ENCODE measurements at regions not wholly inside any gene's neighbourhood (a gene's known extent, or its start where the extent isn't known, plus 50 kb on each side); places are given as distances from the start of the nearest gene placed in this dataset.

DNA sequence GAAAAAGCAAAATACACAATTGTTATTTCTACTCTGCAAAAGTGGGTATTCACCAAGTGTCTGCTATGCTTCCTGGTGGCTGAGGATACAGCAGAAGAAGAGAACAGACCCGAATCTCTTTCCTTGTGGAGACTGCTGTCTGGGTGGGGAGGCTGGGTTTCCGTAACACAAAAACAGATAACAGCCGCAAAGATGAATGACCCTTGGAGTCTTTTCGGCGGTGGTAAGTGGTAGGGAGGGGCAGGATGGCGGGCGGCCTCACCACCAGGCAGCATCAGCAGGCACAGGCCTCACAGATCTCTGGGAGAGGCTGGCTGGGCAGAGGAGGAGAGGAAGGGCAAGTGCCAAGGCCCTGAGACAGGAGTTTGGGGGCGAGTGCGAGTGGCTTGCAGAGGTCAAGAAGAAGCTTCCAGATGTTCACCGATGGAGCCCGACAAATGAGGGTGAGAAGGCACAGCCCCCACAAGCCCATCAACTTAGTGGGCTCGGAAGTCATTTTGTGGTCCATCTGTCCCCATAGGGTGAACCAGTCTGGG is 164.2 kb downstream of the RHOU start:
- DNase-seq: no peak

DNA sequence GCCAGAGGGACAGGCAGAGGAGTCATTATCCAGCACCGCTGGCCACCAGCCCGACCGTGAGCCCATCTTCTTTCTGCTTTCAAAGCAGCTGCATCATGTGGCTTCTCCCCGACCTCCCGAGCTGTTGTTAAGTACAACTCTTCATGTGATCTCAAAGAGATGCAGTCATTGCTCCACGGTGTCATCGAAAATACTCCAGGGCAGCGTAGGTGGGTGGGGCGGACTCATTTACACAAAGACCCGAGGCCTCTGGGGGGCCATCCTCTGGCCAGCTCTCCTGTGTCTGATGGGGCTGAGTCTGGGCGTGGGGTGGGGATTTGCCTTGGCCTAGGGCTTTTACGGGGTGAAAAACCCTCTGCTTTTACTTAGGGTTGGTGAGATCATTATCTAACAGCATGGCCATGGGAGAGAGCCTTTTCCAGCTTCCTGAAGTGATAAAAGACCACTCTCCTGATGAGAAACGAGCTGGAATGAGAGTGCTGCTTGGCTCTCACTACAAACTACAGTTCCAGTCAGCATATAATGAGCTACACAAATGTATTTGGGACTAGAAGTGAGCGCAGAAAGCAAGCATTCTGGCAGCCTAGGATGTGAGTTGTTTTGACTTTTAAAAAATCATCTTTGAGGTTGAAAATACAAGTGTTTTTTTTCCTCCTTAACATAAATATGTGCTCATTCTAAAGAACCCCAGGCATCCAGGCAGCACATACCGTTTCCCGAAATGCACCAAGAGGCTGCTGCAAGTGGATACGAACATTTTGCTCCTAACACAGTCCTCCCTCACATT is 165.0 kb downstream of the RHOU start:
- no peak for DNase-seq

DNA sequence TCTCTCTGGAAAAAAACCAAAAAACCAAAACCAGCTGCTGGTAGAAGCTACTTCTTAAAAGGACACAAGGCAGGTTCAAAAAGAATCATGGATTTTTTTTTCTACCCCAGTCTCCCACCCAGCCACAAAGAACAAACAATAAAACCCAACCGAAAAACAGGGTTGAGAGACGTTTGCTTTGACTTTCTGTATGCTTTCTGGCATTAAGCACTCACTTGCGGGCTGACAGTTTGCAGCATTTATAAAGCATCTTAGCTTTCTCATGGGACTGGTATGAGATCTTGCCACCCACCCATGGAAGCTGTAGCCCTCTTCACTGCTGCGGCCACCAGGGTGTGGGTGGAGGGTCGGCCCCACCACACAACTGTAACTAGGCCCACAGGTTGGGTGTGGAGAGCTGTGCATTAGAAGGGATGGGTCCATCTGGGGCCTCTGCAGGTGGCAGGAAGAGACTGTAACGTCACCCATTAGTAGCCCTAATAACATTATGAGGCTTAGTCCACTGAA is 165.7 kb downstream of the RHOU start:
- no peak for DNase-seq

DNA sequence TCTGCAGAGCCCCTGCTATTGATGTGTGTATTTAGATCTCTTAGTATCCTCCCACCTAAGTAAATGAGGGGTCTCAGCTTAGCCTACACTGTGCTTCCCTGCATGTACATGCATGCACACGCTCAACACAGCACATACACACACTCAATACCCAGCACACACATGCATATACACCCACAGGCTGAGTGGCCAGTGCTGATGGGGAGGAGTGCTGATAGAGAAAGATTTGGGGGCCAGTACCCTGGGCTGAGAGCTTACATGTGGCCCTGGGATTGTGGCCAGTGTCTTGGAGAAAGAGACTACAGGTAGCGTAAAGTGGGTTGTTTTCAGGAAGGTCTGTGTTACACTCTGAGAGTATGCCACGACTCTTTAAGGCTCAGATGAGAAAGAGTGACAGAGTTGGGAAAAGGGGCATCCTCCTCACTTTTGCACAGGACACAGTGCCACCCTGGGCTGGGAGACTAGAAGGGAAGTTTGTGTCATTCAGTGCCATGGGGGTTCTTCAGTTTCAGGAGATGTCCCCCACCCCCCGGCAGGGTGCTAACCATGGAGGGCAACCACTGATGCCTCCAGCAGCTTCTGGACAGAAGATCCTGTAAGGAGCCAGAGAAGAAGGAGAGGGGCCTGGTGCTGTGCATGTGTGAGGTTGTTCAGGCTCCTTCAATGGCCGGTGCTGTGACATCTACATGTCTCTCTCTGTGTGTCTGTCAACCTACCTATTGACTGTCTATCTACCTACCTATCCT is 166.8 kb downstream of the RHOU start:
- no peak for DNase-seq

DNA sequence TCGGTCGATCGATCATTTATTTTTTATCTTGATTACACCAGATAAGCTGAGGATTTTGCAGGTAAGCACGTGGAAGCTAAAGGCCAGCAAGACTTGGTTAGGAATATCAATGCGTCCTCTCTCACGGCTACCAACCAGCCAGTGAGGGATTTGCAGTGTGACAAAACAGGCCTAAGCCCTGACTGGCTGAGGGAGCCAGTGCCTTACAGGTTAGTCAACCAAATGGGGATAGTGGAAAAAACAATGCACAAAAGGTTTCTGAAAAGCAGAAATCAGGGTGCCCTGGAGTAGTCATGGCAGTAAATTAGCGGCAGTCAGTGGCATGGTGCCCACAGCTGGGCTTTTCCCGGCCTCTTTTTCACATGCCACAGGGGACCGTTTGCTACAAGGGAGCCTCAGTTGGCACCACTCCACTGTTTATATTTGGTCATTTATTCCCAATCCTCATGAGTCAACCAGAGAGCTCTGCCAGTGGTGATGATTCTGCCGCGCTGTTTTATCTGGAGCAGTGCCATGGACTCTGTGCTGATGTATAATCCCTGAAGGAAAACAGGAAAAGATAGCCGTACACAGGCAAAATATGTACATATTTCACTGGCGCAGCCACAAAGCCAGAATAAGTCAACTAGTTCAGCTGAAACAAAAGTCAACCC is 167.6 kb downstream of the RHOU start:
- peak; percentile 82 for DNase-seq

DNA sequence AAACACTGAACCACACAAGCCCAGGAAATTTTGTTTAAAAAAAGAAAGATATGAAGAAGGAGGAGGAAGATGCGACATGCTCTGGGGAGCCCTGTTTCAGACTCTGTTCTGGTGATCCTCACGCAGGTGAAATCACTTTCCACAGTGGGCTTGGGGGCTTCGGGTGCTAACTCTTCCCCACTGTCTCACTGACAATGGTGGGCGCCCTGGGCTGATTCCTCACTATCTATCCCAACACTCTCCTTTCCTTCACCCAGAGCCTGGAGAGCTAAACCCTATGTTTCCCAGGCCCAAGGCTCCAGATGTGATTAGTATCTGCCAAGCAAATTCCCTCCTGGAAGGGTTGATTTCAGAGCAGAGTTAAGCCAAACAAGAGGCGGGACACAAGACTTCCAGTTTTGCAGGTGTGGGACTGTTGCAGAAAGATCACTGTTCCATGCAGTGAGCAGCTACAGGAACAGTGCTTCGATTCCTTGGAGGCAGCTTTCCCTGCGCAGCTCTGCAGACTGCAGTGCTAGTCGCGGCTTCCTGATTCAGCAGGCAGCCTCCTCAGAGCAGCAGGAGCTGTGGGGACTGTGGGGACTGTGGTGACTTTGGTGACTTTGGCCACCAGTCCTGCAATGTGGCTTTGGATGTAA is 168.3 kb downstream of the RHOU start:
- no peak for DNase-seq

DNA sequence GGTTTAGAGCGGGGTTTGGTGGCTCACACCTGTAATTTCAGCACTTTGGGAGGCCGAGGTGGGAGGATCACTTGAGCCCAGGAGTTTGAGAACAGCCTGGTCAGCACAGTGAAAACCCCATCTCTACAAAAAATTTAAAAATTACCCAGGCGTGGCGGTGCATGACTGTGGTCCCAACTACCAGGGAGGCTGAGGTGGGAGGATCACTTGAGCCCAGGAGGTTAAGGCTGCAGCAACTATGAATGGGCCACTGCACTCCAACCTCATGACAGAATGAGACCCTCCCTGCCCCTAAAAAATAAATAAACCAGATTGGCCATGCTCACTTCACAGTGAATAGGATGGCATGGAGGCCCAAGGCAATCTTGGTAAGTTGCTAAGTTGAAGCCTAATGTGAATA is 168.9 kb downstream of the RHOU start:
- no peak for DNase-seq

DNA sequence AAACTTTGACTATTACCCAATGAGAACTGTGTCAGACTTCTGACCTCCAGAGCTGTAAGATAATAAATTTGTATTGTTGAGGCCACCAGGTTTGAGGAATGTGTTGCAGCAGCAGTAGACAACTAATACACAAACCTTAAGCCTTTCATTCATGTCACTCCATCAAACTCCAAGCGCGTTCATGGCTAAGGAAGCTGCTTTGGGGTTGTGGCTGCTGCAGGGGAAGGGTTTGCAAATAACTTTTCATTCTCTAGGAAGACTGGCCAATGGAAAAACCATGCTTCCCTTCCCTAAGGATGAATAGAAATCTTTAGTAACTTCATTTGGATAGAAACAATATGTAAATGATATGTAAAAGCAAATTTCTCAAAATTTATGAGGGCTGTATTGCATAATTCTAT is 170.4 kb downstream of the RHOU start:
- no peak for DNase-seq

DNA sequence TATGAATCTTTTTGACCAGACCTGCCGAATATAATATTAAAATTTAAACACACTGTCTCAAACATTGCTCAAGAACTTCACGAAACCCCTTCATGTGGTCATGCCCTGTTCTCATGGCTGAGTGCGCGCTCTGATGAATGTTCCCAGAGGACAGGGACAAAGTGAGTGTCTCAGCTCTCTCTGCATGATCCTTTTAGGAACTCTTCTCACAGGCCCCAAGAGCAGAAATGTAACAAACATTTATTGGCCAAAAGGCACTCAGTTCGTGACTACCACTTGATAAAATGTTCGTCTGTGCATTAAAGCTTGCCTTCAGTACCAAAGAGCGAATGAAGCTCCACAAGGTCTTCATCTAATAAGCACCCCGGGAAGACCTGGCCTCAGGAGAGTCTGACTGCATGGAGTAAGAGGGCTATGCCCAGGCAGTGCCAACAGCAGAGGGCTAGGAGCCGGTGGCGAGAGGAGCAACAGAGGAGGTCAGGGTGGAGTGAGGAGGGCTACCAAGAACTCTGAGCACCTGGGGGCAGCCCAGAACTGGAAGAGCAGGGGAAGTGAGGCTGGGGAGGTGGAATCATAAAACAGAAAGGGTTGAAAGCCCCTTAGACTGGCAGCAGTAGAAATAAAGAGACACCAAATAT is 171.1 kb downstream of the RHOU start:
- no peak for DNase-seq

DNA sequence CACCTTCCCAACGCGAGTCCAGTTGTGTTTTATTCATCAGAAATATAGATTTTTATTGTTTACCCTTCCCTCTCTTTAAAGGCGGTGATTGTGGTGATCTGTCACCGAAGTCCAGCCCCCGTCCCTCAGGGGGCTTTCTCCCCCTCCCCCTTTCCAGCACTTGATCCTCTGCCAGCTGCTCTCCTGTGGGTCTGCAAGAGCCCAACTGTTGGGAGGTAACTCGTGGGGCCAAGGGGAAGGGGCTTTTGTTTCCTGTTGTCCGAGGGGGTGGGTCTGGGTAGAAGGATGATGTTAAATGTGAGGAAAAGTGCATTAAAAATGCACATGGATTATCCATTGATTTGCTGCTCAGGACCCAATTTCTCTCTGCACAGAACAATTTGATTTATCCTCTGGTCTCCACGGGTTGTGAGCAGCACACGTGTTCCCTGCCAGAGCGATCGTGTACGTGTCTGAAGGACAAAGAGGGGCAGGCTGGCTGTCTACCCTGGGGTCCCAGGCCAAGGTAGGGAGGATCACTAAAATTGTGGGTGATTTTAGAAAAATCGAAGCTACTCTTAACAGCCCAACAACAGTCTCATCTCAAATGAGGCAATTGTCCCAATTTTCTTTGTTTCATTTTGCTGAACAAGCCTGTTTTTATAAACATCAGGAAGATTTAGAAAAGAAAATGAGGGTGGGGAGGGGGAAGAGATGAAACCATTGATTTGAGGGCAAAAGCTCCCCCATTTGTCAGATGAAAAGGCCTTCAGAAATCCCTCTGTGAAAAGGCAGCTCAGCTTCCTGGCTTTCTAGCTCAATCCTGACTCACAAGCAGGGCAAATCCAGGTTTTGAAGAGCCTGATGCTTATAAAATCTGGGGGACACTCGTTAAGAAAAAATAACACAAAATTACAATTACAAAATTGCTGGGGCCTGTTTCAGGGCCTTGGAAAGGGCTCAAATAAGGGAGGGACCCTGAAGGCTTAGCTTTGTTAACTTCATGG is 176.2 kb downstream of the RHOU start:
- DNase-seq: no peak

DNA sequence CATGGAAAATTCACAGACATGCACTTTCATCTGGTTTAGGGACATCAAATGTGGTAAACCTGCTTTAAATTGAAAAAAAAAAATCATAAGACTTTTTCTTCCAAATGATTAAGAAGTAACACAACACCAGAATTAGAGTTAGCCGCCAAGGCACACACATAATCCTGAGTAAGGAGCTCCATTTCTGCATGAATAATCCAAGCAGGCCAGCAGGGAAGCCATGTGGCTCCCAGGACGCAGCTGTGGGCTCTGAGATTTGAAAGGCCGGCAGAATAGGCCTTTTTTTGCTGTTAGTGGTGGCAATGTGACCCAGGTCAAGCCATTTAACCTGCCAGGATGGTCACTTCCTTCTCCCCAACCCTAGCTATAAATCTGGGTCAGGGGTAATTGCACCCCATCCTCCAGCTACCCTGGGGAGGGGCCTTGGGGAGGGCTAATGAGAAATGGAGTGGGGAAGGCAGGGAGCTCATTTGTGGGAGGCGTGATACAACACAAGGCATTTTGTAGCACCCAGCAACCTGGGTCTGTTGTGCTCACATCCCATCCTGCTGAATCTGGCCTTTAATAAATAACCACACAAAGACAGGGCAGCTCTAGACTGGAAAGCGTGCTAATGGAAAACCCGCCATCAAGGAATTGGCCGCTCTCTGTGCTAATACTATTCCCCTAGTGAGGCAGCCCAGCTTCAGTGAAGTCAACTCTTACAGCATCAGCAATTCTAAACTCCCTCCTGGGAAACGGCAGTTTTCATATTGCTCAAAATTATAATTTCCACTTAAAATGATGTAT is 178.5 kb downstream of the RHOU start:
- DNase-seq: no peak

DNA sequence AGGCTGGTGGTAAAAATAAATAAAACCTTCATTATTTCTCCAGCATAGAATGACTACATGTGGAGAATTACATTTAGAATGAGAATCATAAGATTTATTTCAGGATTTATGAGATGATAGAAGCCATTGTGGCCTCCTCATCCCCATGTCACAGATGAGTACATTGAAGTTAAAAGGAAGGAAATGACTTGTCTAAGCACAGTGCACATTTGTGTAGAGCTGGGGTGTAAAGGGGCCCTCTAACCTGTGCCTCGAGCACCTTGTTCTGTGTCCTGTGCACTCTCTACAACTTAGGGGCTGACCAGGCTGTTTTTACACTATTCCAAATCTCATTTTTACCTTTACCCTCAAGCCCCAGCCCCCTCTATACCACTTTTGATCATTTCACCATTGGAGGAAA is 179.4 kb downstream of the RHOU start:
- no peak for DNase-seq

DNA sequence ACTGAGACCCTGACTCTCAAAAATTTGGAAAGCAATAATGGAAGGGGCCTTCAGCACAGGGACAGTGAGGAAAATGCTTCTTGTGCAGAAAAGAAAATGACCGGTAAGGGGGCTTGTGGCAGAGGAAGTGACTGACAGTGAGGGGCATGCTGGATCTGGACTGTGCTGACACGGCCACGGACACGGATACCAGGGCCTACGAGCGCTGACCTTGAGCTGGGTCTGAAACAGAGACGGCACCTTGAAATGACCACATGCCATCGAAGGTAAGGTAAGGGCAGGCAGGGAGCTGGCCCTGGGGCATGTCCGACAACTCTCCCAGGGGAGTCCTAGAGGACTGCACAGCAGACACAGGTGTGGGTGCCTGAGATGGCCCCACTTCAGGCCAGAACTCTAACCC is 182.1 kb downstream of the RHOU start:
- no peak for DNase-seq

DNA sequence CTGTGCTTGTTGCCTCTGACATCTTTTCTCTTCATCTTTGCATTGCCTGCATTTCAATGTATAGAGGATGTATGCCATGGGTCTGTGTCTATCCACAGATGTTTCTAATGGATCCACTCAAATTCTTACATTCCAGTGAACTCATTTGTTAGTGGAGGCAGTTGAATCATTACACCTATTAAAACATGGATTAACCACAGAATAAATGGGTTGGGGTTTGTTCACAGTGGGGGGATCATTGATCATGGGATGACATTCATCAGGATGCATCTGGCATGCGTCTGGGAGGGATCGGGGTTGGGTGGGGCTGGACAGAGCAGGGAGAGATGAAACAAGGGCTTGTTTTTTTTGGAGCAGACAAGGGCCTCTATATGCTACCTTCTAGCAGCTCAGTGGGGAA is 182.5 kb downstream of the RHOU start:
- DNase-seq: no peak

DNA sequence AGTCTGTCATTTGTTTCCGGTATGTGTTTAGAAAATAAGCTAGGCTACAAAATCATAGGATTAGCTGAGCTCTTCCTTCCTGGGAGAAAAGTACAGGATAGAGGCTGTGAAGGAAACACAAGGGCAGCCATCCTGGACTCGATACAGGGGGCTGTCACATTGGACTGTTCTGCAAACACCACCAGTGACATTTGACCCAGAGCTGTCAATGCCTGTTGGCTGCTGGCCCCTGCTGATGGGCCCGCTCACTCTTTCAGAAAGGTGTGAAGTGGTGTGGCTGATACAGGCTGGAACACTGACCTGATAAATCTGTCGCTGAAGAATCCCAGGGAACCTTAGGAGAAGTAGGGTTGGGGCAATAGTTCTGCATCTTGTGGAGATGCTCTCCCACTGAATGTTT is 183.1 kb downstream of the RHOU start:
- DNase-seq: no peak

DNA sequence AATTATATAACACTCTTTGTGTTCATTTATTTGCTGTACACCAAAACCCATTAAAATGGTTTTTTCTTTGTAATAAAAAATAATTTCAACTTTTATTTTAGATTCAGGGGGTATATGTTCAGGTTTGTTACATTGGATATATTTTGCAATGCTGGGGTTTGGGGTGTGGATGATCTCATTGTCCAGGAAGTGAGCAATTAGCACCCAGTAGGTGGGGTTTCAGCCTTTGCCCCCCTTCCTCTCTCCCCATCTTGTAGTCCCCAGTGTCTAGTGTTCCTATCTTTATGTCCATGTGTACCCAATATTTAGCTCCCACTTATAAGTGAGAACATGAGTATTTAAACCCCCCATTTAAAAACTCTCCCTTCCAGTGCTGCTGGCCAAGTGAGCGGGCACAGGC is 184.6 kb downstream of the RHOU start:
- DNase-seq: no peak

DNA sequence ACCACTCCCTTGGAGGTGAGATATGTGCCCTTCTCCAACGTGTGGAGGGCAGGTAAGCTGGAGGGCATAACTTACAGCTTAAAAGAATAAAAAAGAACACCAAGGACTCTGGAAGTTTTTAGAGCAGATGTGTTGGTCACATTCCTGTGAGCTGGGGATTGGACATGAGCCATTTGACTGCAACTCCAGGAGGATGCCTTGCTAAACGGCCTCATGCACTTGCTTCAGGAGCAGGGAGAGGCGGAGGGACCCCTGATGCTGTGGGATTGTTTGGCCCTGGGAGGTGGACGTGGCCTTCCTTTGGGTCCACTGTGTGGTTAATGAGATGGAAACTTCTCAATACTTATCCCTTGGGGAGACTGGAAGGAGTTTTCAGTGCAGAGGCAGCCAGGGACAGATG is 185.6 kb downstream of the RHOU start:
- DNase-seq: no peak

DNA sequence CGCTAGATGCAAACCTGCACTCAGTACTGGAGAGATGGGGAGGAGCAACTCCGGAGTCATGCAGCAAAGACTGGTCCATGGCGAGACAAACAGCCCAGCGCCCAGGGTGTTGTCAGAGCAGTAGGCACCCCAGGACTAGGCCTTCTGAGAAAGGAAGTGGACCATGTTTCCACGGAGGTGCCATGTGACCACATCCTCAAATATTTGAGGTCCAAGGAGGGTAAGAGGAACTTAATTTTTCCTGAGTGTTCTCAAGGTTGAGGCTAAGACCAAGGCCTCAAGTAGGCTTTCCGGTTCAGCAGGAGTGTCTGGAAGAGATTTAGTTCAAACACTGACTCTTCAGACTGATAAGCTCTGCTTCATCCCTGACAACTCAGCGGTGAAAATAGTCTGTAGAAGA is 186.2 kb downstream of the RHOU start:
- no peak for DNase-seq

DNA sequence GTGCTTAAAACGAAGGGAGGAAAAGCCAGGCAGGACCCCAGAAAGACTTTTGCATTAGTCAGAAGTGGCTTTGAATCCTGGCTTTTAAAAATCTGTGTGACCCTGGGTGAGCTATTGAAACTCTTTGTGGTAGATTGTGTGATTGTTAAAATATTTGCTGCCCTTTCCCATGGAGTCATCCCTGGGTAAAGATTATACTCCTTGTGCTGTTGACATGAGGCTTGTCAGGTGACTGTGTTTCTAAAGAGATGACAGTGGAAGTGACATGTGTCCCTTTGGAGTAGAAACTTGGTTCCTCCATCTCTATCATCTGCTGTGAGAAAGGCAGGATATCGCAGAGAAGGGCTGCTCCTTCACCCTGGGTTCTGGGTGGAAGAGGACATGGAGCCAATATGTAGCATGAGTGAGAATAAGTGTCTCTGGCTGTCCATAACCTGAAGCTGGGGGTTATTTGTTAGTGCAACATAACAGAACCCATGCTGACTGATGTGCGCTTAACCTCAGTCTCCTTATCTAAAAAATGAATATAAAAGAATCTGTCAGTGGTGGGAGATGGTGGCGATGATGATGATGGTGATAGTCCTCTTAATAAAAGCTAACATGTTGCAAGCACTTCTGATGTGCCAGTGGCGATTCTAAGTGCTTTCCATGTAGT is 187.6 kb downstream of the RHOU start:
- no peak for DNase-seq
